ENCODE measurements at regions not wholly inside any gene's neighbourhood (a gene's known extent, or its start where the extent isn't known, plus 50 kb on each side); places are given as distances from the start of the nearest gene placed in this dataset.

DNA sequence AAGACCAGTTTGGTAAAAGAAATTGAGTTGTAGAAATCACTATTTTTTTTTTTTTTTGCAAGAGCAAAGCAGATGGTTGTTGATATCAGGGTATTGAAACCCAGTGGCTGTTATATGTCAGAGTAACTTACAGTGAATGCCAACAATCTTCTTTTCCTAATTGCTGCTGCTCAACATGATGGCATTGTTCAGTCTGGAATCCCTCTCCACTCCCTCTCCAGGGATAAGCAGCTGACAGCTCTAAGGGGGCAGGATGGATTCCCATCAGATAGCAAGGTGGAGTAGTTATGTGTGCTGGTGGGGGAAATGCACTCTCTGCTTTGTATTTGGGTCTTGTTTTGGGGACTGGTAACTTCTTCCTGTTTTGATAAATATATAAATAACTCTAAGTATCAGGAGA is 200.0 kb downstream of the PIK3C3 start:
- Histone ChIP-seq H3K4me2 (ENCODE audit: control insufficient read depth, extremely low read depth, insufficient read depth, low read depth, low read length) (no peak overlapping the region), H3K27ac (ENCODE audit: control insufficient read depth, insufficient read depth, low read length) (no peak overlapping the region), H3K9ac (ENCODE audit: control insufficient read depth, extremely low read depth, insufficient read depth, low read length) (no peak overlapping the region), H3K36me3 (ENCODE audit: control insufficient read depth in 2 of 2, extremely low read depth in 1 of 2, insufficient read depth in 2 of 2, low read length in 2 of 2) (no peaks in the 10 kb centered on the region), H3K9me3 (ENCODE audit: control insufficient read depth, low read depth, low read length) (no peaks in the 10 kb centered on the region), H3K4me3 (ENCODE audit: control insufficient read depth in 2 of 3, extremely low read depth in 1 of 3, insufficient read depth in 2 of 3, low read depth in 1 of 3, low read length in 3 of 3) (no peak overlapping the region), H2AFZ (ENCODE audit: control insufficient read depth, low read length) (no peak overlapping the region), H3K9me1 (ENCODE audit: control insufficient read depth, extremely low read depth, insufficient read depth, low read length) (no peaks in the 10 kb centered on the region), H3K79me2 (ENCODE audit: control insufficient read depth, insufficient read depth, low read length) (no peaks in the 10 kb centered on the region), H4K20me1 (ENCODE audit: control insufficient read depth, extremely low read depth, insufficient read depth, low read length) (no peaks in the 10 kb centered on the region), H3K4me1 (ENCODE audit: control insufficient read depth, extremely low read depth, insufficient read depth, low read length) (no peaks in the 10 kb centered on the region), H3K27me3 (ENCODE audit: control insufficient read depth, extremely low read depth, insufficient read depth, low read length) (no peaks in the 10 kb centered on the region)
- DNase-seq (ENCODE audit: low read depth, low spot score) (no peak), FAIRE-seq (no peak)
- TF ChIP-seq, protein P1, sequence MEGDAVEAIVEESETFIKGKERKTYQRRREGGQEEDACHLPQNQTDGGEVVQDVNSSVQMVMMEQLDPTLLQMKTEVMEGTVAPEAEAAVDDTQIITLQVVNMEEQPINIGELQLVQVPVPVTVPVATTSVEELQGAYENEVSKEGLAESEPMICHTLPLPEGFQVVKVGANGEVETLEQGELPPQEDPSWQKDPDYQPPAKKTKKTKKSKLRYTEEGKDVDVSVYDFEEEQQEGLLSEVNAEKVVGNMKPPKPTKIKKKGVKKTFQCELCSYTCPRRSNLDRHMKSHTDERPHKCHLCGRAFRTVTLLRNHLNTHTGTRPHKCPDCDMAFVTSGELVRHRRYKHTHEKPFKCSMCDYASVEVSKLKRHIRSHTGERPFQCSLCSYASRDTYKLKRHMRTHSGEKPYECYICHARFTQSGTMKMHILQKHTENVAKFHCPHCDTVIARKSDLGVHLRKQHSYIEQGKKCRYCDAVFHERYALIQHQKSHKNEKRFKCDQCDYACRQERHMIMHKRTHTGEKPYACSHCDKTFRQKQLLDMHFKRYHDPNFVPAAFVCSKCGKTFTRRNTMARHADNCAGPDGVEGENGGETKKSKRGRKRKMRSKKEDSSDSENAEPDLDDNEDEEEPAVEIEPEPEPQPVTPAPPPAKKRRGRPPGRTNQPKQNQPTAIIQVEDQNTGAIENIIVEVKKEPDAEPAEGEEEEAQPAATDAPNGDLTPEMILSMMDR (optimal IDR thresholded peaks at IDR 0.05 in 1 of 3, IDR thresholded peaks at IDR 0.05 in 1 of 3, conservative IDR thresholded peaks at IDR 0.05 in 1 of 3; ENCODE audit: extremely low read depth in 1 of 3, insufficient read depth in 2 of 3, low read length in 3 of 3) = no peak
- TF ChIP-seq EZH2 (IDR thresholded peaks at IDR 0.05; ENCODE audit: low read length) = no peak
- dilution Hi-C loops (cut with MboI; ENCODE audit: extremely low pct_ligation_motif_present, low sequenced_read_pairs) = no loop called here

DNA sequence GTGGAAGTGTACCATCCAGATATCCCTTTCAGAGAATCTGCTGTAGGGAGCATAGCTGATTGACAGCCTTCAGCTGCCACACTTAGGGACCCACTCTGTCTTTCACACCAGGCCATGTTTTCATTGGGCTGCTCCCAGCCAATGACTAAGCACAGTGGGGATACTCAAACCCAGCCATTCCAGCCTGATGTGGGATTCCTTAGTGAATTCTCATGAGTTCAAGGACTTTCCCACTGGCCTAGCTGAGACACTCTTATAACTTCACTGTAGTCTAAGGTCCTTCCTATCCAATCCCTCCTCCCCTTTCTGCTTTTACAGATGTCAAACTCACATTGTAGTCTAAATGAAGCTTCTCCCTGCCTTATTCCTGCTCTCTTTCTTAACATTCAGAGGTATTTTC is 201.2 kb downstream of the PIK3C3 start:
- H3K27me3 ChIP-seq (ENCODE audit: control insufficient read depth, extremely low read depth, insufficient read depth, low read length) = no peaks in the 10 kb centered on the region
- no peaks in the 10 kb centered on the region for H3K4me1 ChIP-seq (ENCODE audit: control insufficient read depth, extremely low read depth, insufficient read depth, low read length)
- dilution Hi-C loops (cut with MboI; ENCODE audit: extremely low pct_ligation_motif_present, low sequenced_read_pairs) = no loop called here
- no peaks in the 10 kb centered on the region for H3K79me2 ChIP-seq (ENCODE audit: control insufficient read depth, insufficient read depth, low read length)
- H3K4me3 ChIP-seq (ENCODE audit: control insufficient read depth in 2 of 3, extremely low read depth in 1 of 3, insufficient read depth in 2 of 3, low read depth in 1 of 3, low read length in 3 of 3) = no peak overlapping the region
- H3K9me3 ChIP-seq (ENCODE audit: control insufficient read depth, low read depth, low read length) = no peaks in the 10 kb centered on the region
- no peaks in the 10 kb centered on the region for H3K9me1 ChIP-seq (ENCODE audit: control insufficient read depth, extremely low read depth, insufficient read depth, low read length)
- no peak overlapping the region for H3K9ac ChIP-seq (ENCODE audit: control insufficient read depth, extremely low read depth, insufficient read depth, low read length)
- H4K20me1 ChIP-seq (ENCODE audit: control insufficient read depth, extremely low read depth, insufficient read depth, low read length) = no peaks in the 10 kb centered on the region
- TF ChIP-seq EZH2 (IDR thresholded peaks at IDR 0.05; ENCODE audit: low read length) = no peak
- TF ChIP-seq, protein P1 (optimal IDR thresholded peaks at IDR 0.05 in 1 of 3, IDR thresholded peaks at IDR 0.05 in 1 of 3, conservative IDR thresholded peaks at IDR 0.05 in 1 of 3; ENCODE audit: extremely low read depth in 1 of 3, insufficient read depth in 2 of 3, low read length in 3 of 3) = no peak
- FAIRE-seq (no peak), DNase-seq (ENCODE audit: low read depth, low spot score) (no peak)
- H3K36me3 ChIP-seq (ENCODE audit: control insufficient read depth in 2 of 2, extremely low read depth in 1 of 2, insufficient read depth in 2 of 2, low read length in 2 of 2) = no peaks in the 10 kb centered on the region
- H3K4me2 ChIP-seq (ENCODE audit: control insufficient read depth, extremely low read depth, insufficient read depth, low read depth, low read length) = no peak overlapping the region
- H2AFZ ChIP-seq (ENCODE audit: control insufficient read depth, low read length) = no peak overlapping the region
- no peak overlapping the region for H3K27ac ChIP-seq (ENCODE audit: control insufficient read depth, insufficient read depth, low read length)
